B cell (primary cell): ENCODE measurements at regions not wholly inside any gene's neighbourhood (a gene's known extent, or its start where the extent isn't known, plus 50 kb on each side); places are given as distances from the start of the nearest gene placed in this dataset.

Experiments used
- ATAC-seq: fragments of 200-7000 bp; cut with Tn5 transposase; one replicate; pipeline ENCODE4 v1.10.0; 2021; ENCODE audit warnings: low read depth, mild to moderate bottlenecking, moderate number of reproducible peaks, moderate library complexity
- CTCF ChIA-PET: fragments of 350-600 bp; sonication (Branson Sonifier 250); formaldehyde crosslinking; loops from one replicate; lab custom pipeline; 2021; ENCODE audit warnings: antibody characterized with exemption, inconsistent platforms; lab: Charles Lee
- POLR2A ChIA-PET: fragments of 350-600 bp; sonication (Branson Sonifier 250); formaldehyde crosslinking; loops from one replicate; lab custom pipeline; 2021; ENCODE audit warnings: antibody characterized with exemption; lab: Charles Lee
- DNase-seq: peaks from one replicate; pipeline ENCODE4 v3.0.0; 2013
- H2AFZ ChIP-seq: 2 replicates; pipeline ENCODE4 v1.6.1; 2012; ENCODE audit warnings: mild to moderate bottlenecking, low read depth, low read length; ENCODE audit not compliant: insufficient read depth, poor library complexity, severe bottlenecking
- H3K27ac ChIP-seq, 2 donors: 1 replicate in 1 of 2; 2 replicates in 1 of 2; pipeline ENCODE4 v1.5.1; 2012 to 2013; ENCODE audit warnings: low read length in 2 of 2, mild to moderate bottlenecking in 2 of 2, moderate library complexity in 1 of 2
- H3K27me3 ChIP-seq, 4 experiments: fragments of 200-600 bp in 1 of 4; sonication (generic) in 1 of 4; replicated peaks in 1 of 4; 1 replicate in 2 of 4; 2 replicates in 2 of 4; pipeline versions ENCODE4 v1.6.1 to v1.7.0; 2013 to 2016; ENCODE audit warnings: low read length in 3 of 4, mild to moderate bottlenecking in 2 of 4, mixed read lengths in 1 of 4, moderate library complexity in 1 of 4; ENCODE audit not compliant: insufficient read depth in 4 of 4, control insufficient read depth in 3 of 4; ENCODE audit errors: control extremely low read depth in 1 of 4
- H3K36me3 ChIP-seq, 2 experiments: replicated peaks in 1 of 2; 1 replicate in 1 of 2; 2 replicates in 1 of 2; pipeline versions ENCODE4 v1.6.1 to v1.7.1; 2013; ENCODE audit warnings: low read length in 1 of 2; ENCODE audit not compliant: insufficient read depth in 2 of 2, control insufficient read depth in 1 of 2; ENCODE audit errors: control extremely low read depth in 1 of 2, extremely low read depth in 1 of 2
- H3K4me1 ChIP-seq, 2 donors: fragments of 200-600 bp in 1 of 2; sonication (generic) in 1 of 2; 1 replicate in 1 of 2; 2 replicates in 1 of 2; pipeline versions ENCODE4 v1.5.1 to v1.6.1; 2013 to 2017; ENCODE audit warnings: low read length in 2 of 2; ENCODE audit not compliant: control insufficient read depth in 2 of 2, insufficient read depth in 2 of 2
- H3K4me2 ChIP-seq: replicated peaks from 2 replicates; pipeline ENCODE3; 2012; ENCODE audit warnings: mild to moderate bottlenecking, low read depth, low read length; ENCODE audit not compliant: poor library complexity, severe bottlenecking
- H3K4me3 ChIP-seq, 5 experiments: fragments of 200-600 bp in 1 of 5; sonication (generic) in 1 of 5; 1 replicate in 3 of 5; 2 replicates in 2 of 5; pipeline versions ENCODE4 v1.5.1 to v1.7.0; 2011 to 2016; ENCODE audit warnings: low read length in 4 of 5, mild to moderate bottlenecking in 4 of 5, low read depth in 2 of 5, control low read depth in 1 of 5, moderate library complexity in 1 of 5; ENCODE audit not compliant: insufficient read depth in 1 of 5; ENCODE audit errors: control extremely low read depth in 1 of 5, extremely low read depth in 1 of 5
- H3K79me2 ChIP-seq: fragments of 200-600 bp; sonication (generic); one replicate; pipeline ENCODE4 v1.6.0; 2016; ENCODE audit warnings: low read length; ENCODE audit not compliant: control insufficient read depth, insufficient read depth
- H3K9ac ChIP-seq: fragments of 200-600 bp; sonication (generic); 2 replicates; pipeline ENCODE4 v1.6.1; 2017; ENCODE audit warnings: mild to moderate bottlenecking, low read length, moderate library complexity
- H3K9me3 ChIP-seq, 3 donors: one replicate each; pipeline versions ENCODE4 v1.6.1 to v1.7.1; 2013; ENCODE audit warnings: low read length in 2 of 3; ENCODE audit not compliant: control insufficient read depth in 2 of 3, insufficient read depth in 1 of 3; ENCODE audit errors: control extremely low read depth in 1 of 3
- H4K20me1 ChIP-seq: 2 replicates; pipeline ENCODE4 v1.6.0; 2012; ENCODE audit warnings: mild to moderate bottlenecking, low read length; ENCODE audit not compliant: insufficient read depth, control insufficient read depth, poor library complexity, severe bottlenecking
- H3K27ac Mint-ChIP-seq: one replicate; pipeline ENCODE4 v1.8.0; 2021; ENCODE audit warnings: mixed read lengths
- H3K27me3 Mint-ChIP-seq: one replicate; pipeline ENCODE4 v1.8.0; 2021; ENCODE audit warnings: mixed read lengths
- H3K4me1 Mint-ChIP-seq: one replicate; pipeline ENCODE4 v1.8.0; 2021; ENCODE audit warnings: mixed read lengths
- H3K4me3 Mint-ChIP-seq: one replicate; pipeline ENCODE4 v1.8.0; 2021; ENCODE audit warnings: mixed read lengths
- H3K9me3 Mint-ChIP-seq: one replicate; pipeline ENCODE4 v1.8.0; 2022; ENCODE audit warnings: mixed read lengths; ENCODE audit not compliant: insufficient read depth
- EZH2 ChIP-seq: IDR thresholded peaks from 2 replicates; pipeline ENCODE4 v1.6.1; 2012; ENCODE audit warnings: borderline replicate concordance, low read depth, mild to moderate bottlenecking, moderate library complexity, low read length; ENCODE audit not compliant: insufficient read depth, poor library complexity, severe bottlenecking
- WGBS: methylation state at CpG from one replicate; pipeline ENCODE4 v1.1.5; 2013; ENCODE audit warnings: missing lambda C conversion rate; ENCODE audit not compliant: insufficient coverage; 5-methylcytosine and 5-hydroxymethylcytosine counted together
- intact Hi-C: fragments of 100-400 bp; cut with micrococcal nuclease; formaldehyde crosslinking; loops from one replicate; pipeline ENCODE4 v1.10.0; 2022
- TF ChIP-seq, protein P1 (sequence below): fragments of 200-600 bp; IDR thresholded peaks from one replicate; pipeline ENCODE4 v1.8.0; 2022; ENCODE audit warnings: antibody characterized with exemption, mild to moderate bottlenecking

DNA sequence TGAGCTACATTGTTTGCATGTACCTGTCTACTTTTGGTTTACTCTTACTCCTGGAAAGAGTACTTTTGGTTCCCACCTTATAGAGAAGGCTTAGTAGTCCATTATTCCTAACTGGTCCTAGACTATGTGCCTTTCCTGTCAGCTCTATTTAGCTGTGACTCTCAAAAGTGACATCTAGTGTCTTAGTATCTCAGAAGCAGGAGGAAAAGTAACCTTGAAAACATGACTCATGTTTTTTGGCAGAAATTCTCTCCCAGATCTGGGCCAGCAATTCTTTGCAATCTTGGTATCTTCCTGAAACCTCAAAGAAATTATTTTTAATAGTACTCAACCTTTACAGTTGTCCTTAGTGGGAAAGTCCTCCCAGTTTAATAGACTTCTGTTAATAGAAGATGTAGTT, 691.7 kb upstream of the SEMA6A start:
- Mint-ChIP-seq H3K4me1 (no peaks in the 10 kb centered on the region), H3K9me3 (peaks cover 3% of the 10 kb centered on the region), H3K27ac (no peak overlapping the region), H3K4me3 (no peak overlapping the region), H3K27me3 (no peaks in the 10 kb centered on the region)
- TF ChIP-seq EZH2: no peak
- TF ChIP-seq, protein P1, sequence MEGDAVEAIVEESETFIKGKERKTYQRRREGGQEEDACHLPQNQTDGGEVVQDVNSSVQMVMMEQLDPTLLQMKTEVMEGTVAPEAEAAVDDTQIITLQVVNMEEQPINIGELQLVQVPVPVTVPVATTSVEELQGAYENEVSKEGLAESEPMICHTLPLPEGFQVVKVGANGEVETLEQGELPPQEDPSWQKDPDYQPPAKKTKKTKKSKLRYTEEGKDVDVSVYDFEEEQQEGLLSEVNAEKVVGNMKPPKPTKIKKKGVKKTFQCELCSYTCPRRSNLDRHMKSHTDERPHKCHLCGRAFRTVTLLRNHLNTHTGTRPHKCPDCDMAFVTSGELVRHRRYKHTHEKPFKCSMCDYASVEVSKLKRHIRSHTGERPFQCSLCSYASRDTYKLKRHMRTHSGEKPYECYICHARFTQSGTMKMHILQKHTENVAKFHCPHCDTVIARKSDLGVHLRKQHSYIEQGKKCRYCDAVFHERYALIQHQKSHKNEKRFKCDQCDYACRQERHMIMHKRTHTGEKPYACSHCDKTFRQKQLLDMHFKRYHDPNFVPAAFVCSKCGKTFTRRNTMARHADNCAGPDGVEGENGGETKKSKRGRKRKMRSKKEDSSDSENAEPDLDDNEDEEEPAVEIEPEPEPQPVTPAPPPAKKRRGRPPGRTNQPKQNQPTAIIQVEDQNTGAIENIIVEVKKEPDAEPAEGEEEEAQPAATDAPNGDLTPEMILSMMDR: no peak
- Histone ChIP-seq H2AFZ (no peak overlapping the region), H3K9me3 (peaks cover 0 to 4% (median 0%) of the 10 kb centered on the region in 3 donors), H3K27ac (no peak overlapping the region), H3K27me3 (no peaks in the 10 kb centered on the region), H3K4me3 (no peak overlapping the region), H3K4me1 (no peaks in the 10 kb centered on the region), H4K20me1 (no peaks in the 10 kb centered on the region), H3K9ac (no peak overlapping the region), H3K79me2 (no peaks in the 10 kb centered on the region), H3K4me2 (no peak overlapping the region), H3K36me3 (no peaks in the 10 kb centered on the region)
- CTCF ChIA-PET: no interaction called here
- intact Hi-C loops: no loop called here
- POLR2A ChIA-PET: no interaction called here
- ATAC-seq (no peak), DNase-seq (no peak)

DNA sequence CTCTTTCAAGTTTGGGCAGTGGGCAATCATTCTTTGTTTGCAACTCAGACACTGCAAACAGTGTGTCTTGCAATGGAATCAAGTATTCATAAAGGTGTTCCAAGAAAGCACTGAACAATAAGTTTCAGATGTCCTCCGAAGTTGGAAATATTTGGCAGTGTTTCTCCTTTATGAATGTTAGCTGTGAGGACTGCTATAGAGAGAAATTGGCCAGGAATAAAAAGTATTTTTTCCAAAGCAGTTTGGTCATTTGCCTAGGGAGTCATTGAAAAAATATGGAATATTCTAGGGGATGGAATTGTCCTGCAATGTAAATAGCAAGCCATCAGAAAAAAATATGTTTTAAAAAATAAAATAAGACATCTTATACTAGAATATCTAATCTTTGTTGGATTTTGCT, 688.6 kb upstream of the SEMA6A start:
- H3K4me1 ChIP-seq: no peaks in the 10 kb centered on the region
- no peak overlapping the region for H3K27ac Mint-ChIP-seq
- H3K4me3 ChIP-seq: no peak overlapping the region
- 100% methylated on average over 1 of the region's 1 CpG for WGBS
- no peaks in the 10 kb centered on the region for H3K79me2 ChIP-seq
- DNase-seq (no peak), ATAC-seq (no peak)
- intact Hi-C loops: no loop called here
- ChIA-PET POLR2A (no interaction called here), CTCF (no interaction called here)
- H3K9me3 Mint-ChIP-seq: peaks cover 3% of the 10 kb centered on the region
- no peak overlapping the region for H3K9ac ChIP-seq
- no peak overlapping the region for H3K4me2 ChIP-seq
- H3K27me3 ChIP-seq: no peaks in the 10 kb centered on the region
- peaks cover 0 to 4% (median 0%) of the 10 kb centered on the region in 3 donors for H3K9me3 ChIP-seq
- H3K4me1 Mint-ChIP-seq: no peaks in the 10 kb centered on the region
- no peak overlapping the region for H3K4me3 Mint-ChIP-seq
- no peaks in the 10 kb centered on the region for H3K36me3 ChIP-seq
- H4K20me1 ChIP-seq: no peaks in the 10 kb centered on the region
- no peaks in the 10 kb centered on the region for H3K27me3 Mint-ChIP-seq
- no peak for TF ChIP-seq EZH2
- TF ChIP-seq, protein P1: no peak
- no peak overlapping the region for H3K27ac ChIP-seq
- no peak overlapping the region for H2AFZ ChIP-seq
